LNCaP clone FGC (cell line): ENCODE measurements at regions not wholly inside any gene's neighbourhood (a gene's known extent, or its start where the extent isn't known, plus 50 kb on each side); places are given as distances from the start of the nearest gene placed in this dataset.
"Not testable (repeated sequence)": the region's sequence is repeated elsewhere in the genome, so short reads cannot be mapped to it uniquely, and the experiment has no call there.

Experiments
- DNase-seq: peaks from one replicate; pipeline ENCODE4 v3.0.0-alpha.2; 2011; ENCODE audit warnings: low read depth
- H3K4me3 ChIP-seq: 2 replicates; pipeline ENCODE4 v1.5.1; 2011; ENCODE audit warnings: mild to moderate bottlenecking, low read depth, low read length, control low read depth
- TF ChIP-seq, protein P1 (sequence below): IDR thresholded peaks from 2 replicates; pipeline ENCODE4 v1.5.1; 2012; ENCODE audit warnings: mild to moderate bottlenecking; ENCODE audit not compliant: control insufficient read depth, insufficient read depth; ENCODE audit errors: extremely low read depth

- TF ChIP-seq, protein P1, sequence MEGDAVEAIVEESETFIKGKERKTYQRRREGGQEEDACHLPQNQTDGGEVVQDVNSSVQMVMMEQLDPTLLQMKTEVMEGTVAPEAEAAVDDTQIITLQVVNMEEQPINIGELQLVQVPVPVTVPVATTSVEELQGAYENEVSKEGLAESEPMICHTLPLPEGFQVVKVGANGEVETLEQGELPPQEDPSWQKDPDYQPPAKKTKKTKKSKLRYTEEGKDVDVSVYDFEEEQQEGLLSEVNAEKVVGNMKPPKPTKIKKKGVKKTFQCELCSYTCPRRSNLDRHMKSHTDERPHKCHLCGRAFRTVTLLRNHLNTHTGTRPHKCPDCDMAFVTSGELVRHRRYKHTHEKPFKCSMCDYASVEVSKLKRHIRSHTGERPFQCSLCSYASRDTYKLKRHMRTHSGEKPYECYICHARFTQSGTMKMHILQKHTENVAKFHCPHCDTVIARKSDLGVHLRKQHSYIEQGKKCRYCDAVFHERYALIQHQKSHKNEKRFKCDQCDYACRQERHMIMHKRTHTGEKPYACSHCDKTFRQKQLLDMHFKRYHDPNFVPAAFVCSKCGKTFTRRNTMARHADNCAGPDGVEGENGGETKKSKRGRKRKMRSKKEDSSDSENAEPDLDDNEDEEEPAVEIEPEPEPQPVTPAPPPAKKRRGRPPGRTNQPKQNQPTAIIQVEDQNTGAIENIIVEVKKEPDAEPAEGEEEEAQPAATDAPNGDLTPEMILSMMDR = no peak
- H3K4me3 ChIP-seq = no peak overlapping the region
- DNase-seq = no peak
Observed at GRCh38 chr2:234880551-234881211, 71.1 kb upstream of the SH3BP4 start.

- TF ChIP-seq, protein P1 = no peak
- no peak for DNase-seq
- no peak overlapping the region for H3K4me3 ChIP-seq
Observed at GRCh38 chr2:234879671-234880455, 72.0 kb upstream of the SH3BP4 start.

DNA sequence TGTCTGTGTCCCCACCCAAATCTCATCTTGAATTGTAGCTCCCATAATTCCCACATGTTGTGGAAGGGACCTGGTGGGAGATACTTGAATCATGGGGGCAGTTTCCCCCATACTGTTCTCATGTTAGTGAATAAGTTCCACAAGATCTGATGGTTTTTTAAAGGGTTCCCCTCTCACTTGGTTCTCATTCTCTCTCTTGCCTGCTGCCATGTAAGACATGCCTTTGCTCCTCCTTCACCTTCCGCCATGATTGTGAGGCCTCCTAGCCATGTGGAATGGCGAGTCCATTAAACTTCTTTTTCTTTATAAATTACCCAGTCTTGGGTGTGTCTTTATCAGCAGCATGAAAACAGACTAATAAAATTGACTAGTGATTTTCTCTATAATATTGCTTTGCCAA is 75.2 kb upstream of the SH3BP4 start:
- H3K4me3 ChIP-seq, DNase-seq: not testable (repeated sequence)

- TF ChIP-seq, protein P1 = no peak
- H3K4me3 ChIP-seq = no peak overlapping the region
- DNase-seq = no peak
Observed at GRCh38 chr2:234874347-234875046, 77.3 kb upstream of the SH3BP4 start.

- TF ChIP-seq, protein P1 = no peak
- no peak for DNase-seq
- H3K4me3 ChIP-seq = no peak overlapping the region
Observed at GRCh38 chr2:234873828-234874173, 78.0 kb upstream of the SH3BP4 start.

DNA sequence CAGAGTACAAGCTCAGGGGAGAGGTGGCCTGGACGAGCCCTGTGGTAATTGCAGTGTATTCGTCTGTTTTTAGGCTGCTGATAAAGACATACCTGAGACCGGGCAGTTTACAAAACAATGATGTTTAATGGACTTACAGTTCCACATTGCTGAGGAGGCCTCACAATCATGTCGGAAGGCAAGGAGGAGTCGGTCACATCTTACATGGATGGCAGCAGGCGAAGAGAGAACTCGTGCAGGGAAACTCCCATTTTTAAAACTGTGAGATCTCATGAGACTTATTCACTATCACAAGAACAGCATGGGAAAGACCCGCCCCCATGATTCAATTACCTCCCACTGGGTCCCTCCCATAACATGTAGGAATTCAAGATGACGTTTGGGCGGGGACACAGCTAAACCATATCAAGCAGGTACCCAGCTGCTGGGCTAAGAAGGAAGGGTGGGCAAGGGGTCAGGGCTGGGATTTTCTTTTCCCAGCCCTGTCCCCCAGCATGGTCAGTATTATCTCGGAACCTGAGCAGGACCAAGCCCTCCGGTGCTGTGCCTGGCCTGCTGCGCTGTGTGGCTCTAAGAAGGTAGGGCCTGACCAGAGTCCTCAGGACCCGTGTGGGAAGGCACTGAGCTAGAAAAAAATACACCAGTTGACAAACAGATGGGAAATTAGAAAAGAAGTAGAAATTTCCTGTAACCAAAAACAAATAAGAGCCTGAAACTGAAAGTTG is 78.6 kb upstream of the SH3BP4 start:
- no peak for DNase-seq
- H3K4me3 ChIP-seq = no peak overlapping the region
- TF ChIP-seq, protein P1 = no peak

DNA sequence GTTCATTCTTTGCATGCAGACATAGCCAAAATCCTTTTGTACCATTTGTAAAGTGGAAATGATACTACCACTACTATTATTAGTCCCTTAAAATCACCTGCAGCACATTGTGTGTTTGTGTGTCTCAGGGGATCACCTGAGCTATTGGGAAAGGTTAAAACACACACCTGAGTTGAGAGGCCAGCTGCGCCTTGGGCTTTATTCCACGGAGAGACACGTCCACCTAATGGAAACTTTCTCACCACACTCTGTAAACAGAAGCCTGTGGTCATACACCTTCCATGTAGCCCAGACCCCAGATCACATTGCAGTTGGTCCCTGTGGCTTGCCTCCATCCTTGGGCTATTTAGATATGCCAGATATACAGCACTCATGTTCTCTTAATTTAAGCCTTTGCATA is 81.8 kb upstream of the SH3BP4 start:
- H3K4me3 ChIP-seq = no peak overlapping the region
- DNase-seq = no peak
- TF ChIP-seq, protein P1 = no peak
